Astrocyte of the hippocampus (primary cell): ENCODE measurements at regions not wholly inside any gene's neighbourhood (a gene's known extent, or its start where the extent isn't known, plus 50 kb on each side); places are given as distances from the start of the nearest gene placed in this dataset.

Experiments used
- DNase-seq: peaks from one replicate; pipeline ENCODE4 v3.0.0; 2011; ENCODE audit warnings: low read depth, low spot score

GRCh38 chr7:106775552-106775936 is 89.5 kb upstream of the PIK3CG start:
- DNase-seq: peak; percentile 73

- DNase-seq: no peak
These were observed 89.0 kb upstream of the PIK3CG start for GRCh38 chr7:106775975-106776607.

GRCh38 chr7:106776618-106777347 is 88.3 kb upstream of the PIK3CG start:
- DNase-seq: no peak

GRCh38 chr7:106777674-106778299 is 87.3 kb upstream of the PIK3CG start:
- no peak for DNase-seq

GRCh38 chr7:106778656-106779250 is 86.3 kb upstream of the PIK3CG start:
- peak; percentile 50 for DNase-seq

GRCh38 chr7:106779877-106780276 is 85.2 kb upstream of the PIK3CG start:
- DNase-seq: no peak

GRCh38 chr7:106781007-106781406 is 84.1 kb upstream of the PIK3CG start:
- no peak for DNase-seq

GRCh38 chr7:106781828-106782544 is 83.1 kb upstream of the PIK3CG start:
- no peak for DNase-seq

- no peak for DNase-seq
These were observed 81.8 kb upstream of the PIK3CG start for GRCh38 chr7:106783286-106783685.

GRCh38 chr7:106788637-106789036 is 76.4 kb upstream of the PIK3CG start:
- DNase-seq: no peak

GRCh38 chr7:106791526-106791925 is 73.6 kb upstream of the PIK3CG start:
- DNase-seq: no peak

- no peak for DNase-seq
These were observed 72.7 kb upstream of the PIK3CG start for GRCh38 chr7:106792233-106792926.

GRCh38 chr7:106793015-106793975 is 71.8 kb upstream of the PIK3CG start:
- peak; percentile 50 for DNase-seq

- no peak for DNase-seq
These were observed 70.6 kb upstream of the PIK3CG start for GRCh38 chr7:106794276-106795083.

GRCh38 chr7:106795084-106795876 is 69.8 kb upstream of the PIK3CG start:
- no peak for DNase-seq

GRCh38 chr7:106795877-106796231 is 69.2 kb upstream of the PIK3CG start:
- DNase-seq: no peak

- DNase-seq: no peak
These were observed 67.1 kb upstream of the PIK3CG start for GRCh38 chr7:106797937-106798336.

GRCh38 chr7:106802589-106802988 is 62.5 kb upstream of the PIK3CG start:
- no peak for DNase-seq

- DNase-seq: no peak
These were observed 58.5 kb upstream of the PIK3CG start for GRCh38 chr7:106806556-106806955.
